Stimulated activated CD8-positive, alpha-beta memory T cell treated with anti-CD3 and anti-CD28 coated beads, Interleukin-4, amount 100 ng/mL, for 48 hours (primary cell): ENCODE measurements at regions not wholly inside any gene's neighbourhood (a gene's known extent, or its start where the extent isn't known, plus 50 kb on each side); places are given as distances from the start of the nearest gene placed in this dataset.
"Not testable (repeated sequence)": the region's sequence is repeated elsewhere in the genome, so short reads cannot be mapped to it uniquely, and the experiment has no call there.

Experiments used
- DNase-seq: peaks from one replicate; pipeline ENCODE4 v3.0.0-alpha.2; 2020

DNA sequence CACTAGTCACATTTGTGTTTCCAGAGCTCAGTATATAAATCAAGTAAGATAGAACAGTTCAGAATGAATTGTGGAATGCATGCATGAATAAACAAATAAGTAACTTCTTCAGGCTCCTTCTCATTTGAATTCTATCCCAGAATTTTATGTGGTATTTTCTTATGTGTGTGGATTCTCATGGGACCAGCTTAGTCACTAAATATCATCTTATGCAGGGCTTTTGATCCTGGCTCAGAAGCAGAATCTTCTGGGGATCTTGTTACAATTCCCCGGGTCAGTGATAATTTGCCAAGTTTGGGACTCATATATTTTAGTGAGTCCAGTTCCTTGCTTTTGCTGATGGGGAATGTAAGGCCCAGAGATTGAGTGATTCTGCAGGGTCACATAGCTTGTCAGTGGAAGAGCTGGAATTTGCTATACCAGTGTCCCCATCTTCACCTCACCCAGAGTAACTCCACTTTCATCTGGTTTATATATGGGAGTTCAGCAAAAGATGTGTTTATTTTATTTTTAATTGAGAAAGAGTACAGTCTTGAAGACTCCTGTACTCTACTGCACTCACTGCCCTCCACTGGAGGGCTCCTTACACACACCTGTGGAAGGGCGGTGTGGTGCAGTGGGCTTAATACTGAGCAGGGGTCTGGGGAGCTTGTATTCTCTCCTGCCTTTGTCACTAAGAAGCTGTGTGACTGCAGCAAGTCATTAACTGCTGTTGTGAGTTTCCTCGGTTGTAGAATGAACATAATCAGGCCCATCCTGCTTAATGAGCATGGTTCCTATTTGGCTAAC lies 198.2 kb upstream of the CXorf66 start:
- no peak for DNase-seq

DNA sequence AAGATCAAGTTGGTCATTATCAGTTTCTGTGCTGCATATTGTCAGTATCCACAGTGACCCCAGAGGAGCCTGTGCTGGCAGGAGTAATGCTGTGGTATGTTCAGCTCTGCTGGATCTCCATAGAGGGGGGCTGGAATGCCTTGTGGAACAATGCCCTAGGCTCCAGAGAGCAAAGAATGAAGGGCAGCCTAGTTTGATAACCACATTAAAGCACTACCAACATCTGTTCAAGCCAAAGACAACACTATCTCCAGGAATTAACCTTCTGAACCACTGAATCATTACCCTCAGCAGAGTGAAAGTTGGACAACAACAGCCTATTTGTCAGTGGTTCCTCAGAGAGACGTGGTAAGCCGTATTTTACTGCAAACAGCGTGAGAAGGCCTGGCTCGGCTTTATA lies 192.3 kb upstream of the CXorf66 start:
- no peak for DNase-seq

DNA sequence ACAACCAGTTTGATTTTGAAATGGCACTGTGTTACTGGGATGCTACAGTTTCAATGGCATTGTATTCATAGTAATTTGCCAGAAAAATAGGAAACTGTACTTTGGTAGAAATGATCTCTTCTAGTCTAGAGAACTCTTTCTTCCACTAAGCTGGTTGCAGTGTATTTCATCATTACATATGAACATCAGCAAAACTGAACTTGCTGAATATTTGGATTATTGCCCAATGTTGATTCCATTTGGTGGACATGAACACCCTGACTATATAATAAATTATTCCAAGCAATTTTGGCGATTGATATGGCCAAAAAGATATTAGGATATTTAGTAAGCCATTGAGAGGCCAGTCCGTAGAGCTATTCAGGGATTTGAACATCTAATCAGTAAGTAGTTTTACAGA lies 191.8 kb upstream of the CXorf66 start:
- DNase-seq: no peak

DNA sequence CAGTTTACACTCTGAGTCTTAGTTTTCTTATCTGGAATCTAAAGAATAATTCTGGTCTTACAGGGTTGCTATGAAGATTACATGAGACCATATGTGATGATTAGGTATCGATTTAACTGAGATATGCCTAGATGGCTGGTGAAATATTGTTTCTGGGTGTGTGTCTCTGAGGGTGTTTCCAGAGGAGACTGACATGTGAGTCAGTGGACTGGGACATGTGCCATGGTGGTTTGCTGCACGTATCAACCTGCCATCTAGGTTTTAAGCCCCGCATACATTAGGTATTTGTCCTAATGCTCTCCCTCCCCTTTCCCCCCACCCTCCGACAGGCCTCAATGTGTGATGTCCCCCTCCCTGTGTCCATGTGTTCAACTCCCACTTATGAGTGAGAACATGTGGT lies 186.0 kb upstream of the CXorf66 start:
- DNase-seq: no peak

DNA sequence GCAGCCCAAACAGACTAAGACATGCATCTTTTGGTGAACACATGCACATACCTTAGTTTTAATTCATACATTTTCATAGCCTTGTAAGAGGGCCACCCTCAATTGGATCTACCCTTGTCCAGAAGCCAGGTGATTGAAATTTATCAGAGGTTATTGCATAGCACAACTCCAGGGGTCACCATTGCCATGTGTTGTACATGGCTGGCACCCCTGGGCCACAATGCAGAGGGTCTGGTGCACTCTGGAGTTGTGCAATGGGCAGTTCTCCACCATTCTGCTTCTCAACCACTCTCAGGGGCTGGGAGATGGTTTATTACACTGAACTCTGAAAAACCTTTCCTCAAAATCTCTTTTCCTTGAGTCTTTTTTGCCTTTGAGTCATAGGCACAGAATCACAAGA lies 184.4 kb upstream of the CXorf66 start:
- DNase-seq: no peak

DNA sequence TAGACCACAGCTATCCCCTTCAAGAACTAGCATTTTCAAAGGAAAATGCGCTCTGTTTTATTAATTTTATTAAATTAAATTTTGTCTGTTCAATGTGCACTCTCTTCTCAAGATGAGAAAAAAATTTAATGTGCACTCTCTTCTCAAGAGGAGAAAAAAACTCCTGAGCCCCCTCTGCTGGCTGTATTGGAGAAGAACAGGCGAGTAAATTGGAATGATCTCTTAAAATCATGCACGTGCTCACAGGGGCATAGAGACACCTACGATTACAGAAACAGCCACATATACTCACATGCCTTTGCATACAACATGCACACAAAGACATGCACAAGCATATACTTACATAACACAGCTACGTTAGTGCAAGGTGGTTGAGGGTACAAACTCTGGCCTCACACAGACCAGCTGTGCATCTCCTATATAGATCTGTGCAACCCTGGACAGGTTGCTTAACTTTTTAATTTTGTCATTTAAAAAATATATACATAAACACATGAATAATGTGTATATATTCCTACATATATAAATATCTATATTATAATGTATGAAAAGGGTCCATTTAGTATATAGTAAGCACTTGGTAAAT lies 176.2 kb upstream of the CXorf66 start:
- peak; percentile 37 for DNase-seq

DNA sequence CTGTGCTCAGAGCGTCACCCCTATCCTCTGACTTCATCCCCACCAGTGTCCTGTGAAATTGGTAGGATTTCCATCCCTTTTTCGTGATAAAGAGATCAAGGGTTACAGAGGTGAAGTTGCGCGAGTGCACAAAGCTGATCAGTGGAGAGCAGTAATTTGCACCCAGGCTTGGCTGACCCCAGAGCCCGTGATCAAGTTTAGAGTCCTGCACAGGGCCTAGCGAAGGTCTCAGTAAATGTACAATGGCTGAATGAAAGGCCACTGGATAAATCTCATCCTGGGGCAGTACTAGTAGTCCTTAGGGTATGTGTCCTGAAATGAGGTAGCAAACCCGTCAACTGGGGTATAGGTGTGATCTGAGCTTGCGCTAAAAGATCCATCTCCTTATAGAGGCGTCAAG lies 173.2 kb upstream of the CXorf66 start:
- DNase-seq: not testable (repeated sequence)

DNA sequence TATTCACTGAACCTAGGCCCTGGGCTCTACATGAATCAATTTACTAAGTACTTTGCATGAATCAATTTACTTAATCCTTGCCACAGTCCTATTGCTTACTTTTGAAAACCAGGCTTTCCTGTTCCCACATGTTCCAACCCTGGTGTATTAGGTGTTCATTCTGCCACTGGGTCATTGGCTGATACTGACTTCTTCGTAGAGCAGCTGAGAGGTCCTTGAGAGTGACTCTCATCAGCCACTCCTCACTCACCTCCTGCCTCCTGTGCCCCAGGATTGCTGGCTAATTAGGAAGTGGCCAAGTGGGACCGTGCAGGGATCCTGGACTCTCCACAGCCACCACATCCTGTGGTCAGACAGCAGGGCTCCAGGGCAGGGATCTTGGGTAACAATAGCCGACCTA lies 172.7 kb upstream of the CXorf66 start:
- DNase-seq: not testable (repeated sequence)

DNA sequence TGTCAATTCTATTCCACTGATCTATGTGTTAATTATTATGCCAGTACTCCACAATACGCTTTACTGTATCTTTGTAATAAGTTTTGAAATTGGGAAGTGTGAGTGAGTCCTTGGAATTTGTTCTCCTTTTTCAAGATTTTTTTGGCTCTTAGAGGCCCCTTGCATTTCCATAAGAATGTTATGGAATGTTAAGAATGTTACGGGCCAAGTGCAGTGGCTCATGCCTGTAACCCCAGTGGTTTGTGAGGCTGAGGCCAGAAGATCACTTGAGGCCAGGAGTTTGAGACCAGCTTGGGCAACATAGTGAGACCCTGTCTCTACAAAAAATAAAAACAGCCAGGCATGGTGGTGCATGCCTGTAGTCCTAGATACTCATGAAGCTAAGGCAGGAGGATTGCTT lies 167.6 kb upstream of the CXorf66 start:
- DNase-seq: no peak

DNA sequence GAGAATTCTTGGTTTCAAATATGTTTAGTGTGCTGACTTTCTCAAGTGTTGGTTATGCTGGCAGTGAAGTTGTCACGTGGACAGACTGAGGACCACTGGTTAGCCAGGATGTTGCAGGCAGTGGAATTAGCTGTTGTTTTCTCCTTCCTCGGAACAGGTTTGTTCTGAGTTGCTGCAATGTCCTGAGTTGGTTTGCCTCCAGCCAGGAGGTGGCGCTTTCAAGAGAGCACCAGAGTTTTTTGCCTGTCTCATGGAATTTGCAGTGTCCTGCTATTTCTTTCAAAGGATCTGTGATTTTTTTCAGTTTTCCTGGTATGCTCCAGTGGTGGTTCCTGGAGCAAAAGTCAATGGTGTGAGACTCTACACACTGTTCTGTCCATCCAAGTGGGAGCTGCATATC lies 158.1 kb upstream of the CXorf66 start:
- no peak for DNase-seq

DNA sequence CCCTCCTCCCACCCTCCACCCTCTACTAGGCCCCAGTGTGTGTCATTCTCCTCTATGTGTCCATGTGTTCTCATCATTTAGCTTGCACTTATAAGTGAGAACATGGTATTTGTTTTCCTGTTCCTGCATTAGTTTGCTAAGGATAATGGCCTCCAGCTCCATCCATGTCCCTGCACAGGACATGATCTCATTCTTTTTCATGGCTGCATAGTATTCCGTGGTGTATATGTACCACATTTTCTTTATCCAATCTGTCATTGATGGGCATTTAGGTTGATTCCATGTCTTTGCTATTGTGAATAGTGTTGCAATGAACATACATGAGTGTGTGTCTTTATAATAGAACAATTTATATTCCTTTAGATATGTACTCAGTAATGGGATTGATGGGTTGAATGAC lies 148.7 kb upstream of the CXorf66 start:
- DNase-seq: not testable (repeated sequence)

DNA sequence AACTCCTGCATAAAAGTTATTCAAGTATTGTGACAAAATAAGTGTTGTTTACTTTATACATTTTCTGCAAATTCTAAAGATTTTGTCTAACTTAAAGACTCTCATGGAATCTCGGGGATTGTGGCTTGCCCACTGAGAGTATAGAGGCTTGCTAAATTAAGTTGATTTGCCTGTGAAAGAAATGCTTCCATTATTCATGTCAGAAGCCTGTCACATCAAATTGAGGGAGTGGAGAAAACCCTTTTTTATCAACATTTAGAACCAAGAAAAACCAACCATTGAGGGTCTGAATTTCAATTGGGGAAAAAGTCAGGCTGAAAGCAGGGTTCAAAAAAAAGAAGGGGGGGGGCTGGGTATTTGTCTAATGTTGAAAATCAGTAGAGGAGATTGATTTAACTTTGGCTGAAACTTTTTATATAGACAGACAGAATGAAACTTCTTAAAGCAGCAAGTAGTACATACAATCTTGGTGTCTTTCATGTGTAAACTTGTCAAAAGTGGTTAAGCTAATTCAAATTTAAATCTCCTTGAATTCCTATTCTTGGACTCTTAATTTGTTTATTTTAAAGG lies 144.8 kb upstream of the CXorf66 start:
- no peak for DNase-seq

DNA sequence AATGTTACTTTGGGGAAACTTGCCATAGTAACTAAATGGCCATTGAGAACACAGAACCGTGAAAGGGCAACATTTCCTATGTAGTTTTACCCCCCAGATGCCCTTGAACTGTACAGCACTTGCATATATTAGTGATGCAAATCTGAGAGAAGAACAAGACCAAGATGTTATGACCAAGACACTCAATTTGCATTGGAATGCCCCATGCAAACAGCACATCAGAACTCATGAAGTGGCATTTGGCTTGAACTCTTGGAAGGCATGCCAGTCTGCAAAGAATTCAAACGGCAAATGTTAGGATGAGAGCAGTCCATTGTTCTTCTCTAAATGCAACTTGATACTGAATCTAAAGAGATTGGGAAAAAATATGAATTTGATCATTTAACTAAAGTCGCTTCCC lies 139.4 kb upstream of the CXorf66 start:
- DNase-seq: no peak

DNA sequence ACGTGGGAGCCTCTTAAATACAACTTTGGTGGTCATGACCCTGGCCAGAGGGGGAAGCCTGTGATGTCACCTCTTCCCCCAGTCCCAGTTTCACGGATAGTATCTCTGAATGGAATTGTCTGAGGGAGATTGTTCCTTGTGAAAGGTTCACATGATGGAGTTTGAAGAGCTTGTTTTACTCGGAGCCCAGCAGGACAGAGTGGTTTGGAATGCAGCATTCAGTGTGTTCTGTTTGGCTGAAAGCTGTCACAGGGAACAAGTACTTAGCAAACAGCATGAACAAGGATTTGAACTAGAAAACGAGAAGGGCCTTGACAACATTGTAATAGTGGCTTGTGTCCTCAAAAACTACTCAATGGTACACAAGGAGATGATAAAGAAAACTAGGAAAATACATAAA lies 133.9 kb upstream of the CXorf66 start:
- no peak for DNase-seq

DNA sequence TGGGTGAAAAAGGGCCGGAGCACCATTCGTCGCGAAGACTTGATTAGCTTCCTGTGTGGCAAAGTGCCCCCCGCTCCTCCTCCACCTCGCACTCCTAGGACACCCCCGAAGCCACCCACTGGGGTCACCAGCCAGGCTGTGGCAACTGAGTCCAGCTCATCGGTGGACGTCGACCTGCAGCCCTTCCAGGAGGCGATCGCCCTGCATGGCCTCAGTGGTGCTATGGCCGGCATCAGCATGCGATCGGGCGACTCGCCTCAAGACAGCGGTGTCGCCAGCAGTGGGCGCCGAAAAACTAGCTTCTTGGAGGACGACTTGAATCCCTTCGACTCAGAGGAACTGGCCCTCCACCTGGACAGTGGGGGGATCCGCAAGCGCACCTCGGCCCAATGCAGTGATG lies 126.8 kb upstream of the CXorf66 start:
- DNase-seq: no peak

DNA sequence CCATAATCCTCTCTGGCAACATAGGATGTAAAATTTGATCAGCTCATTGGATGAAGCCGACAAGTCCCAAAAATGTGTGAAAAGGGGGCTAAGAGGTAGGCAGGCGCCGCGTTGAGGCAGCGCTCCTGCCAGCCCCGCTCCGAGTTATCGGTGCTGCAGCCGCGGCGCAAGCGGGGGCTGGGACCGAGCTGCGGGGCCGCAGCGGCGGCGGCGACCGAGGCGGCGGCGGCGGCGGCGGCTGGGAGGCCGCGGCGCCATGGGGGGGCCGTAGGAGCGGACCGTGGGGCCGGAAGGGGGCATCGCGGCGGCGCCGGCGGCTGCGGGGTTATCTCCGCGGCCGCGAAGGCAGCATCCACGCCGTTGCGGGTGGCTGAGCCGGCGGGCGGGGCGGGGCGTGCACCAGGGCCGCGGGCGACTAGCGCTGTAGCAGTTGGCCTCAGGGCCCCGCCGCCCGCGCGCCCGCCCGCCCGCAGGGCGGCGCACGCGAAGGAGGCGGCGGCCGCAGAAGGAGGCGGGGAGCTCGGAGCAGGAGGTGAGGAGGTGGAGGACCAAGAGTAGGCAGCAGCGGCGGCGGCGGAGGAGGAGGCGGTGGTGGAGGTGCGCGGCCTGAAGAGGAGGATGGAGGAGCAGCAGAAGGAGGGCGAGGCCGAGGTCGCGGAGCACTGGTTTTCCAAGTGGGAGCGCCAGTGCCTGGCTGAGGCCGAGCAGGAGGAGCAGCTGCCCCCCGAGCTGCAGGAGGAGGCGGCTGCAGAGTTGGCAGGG lies 126.0 kb upstream of the CXorf66 start:
- peak; percentile 27 for DNase-seq

DNA sequence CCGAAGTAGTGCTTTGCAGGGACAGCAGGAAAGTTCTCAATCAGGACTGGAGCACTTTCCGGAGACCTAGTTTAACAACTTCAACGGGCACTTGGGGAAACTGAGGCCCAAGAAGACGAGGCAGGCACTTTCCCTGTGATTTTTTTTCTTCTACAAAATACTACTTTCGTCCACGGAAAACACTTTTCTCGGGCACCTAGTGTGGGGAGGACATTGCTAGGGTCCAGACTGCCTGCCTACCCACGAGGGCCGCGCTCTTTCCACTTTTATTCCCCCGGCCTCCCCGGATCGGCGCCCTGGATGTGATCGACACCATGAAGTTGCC lies 125.4 kb upstream of the CXorf66 start:
- DNase-seq: no peak

DNA sequence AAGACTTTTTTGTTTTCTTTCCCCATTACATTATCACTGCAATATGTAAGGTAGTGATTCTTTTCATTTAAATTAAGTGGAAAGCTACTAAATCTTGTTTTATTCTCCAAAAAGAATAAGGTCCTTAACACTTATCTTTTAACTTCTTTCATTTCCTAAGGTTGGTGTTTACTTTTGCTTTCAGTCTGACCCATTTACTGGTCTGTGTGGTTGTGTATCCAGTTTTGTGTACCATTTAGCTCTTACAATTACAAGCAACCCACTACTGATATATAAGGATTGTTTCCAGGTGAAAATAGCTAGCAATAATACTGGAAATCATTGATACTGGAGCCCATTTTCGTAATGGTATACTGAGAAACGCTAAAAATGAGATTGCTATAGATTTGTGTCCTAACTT lies 123.1 kb upstream of the CXorf66 start:
- DNase-seq: no peak

DNA sequence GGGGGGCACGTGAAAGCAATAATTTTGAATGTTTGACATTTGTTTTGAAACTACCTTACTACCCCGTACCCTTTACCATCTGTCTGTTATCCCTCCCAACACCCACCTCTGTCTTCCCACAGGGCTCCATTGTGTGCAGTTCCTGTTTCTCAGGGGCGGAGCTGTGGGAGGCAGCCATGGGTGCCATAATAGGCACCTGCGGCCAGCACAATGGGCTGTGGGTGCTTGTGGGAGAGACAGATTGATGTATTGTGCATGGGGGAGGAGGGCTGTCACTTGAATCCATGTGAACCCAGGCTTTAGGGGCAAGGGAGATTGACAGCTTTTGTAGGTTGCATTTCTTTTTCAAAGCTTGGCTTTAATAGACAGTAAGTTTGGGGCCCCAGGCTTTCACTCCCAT lies 122.6 kb upstream of the CXorf66 start:
- DNase-seq: no peak

DNA sequence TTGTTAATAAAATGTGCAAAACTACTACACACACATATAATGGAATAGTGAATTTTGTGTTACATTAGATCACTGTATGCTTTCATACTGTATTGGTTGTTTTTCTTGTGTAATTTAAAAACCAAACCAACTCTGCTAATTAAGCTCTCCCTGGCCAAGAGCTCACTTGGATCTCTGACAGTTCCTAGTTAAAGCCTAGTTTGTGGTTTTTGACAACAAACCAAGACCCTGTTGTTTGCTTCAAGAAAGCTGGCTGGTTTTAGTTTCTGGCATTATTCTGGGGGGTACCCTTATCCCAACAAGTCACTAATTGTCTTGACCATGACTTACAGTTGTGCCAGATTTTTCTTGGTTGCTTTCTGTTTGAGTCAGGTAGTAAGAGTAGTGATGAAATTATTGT lies 121.4 kb upstream of the CXorf66 start:
- DNase-seq: no peak

DNA sequence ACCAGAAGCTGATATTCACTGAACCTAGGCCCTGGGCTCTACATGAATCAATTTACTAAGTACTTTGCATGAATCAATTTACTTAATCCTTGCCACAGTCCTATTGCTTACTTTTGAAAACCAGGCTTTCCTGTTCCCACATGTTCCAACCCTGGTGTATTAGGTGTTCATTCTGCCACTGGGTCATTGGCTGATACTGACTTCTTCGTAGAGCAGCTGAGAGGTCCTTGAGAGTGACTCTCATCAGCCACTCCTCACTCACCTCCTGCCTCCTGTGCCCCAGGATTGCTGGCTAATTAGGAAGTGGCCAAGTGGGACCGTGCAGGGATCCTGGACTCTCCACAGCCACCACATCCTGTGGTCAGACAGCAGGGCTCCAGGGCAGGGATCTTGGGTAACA lies 109.5 kb upstream of the CXorf66 start:
- DNase-seq: not testable (repeated sequence)

DNA sequence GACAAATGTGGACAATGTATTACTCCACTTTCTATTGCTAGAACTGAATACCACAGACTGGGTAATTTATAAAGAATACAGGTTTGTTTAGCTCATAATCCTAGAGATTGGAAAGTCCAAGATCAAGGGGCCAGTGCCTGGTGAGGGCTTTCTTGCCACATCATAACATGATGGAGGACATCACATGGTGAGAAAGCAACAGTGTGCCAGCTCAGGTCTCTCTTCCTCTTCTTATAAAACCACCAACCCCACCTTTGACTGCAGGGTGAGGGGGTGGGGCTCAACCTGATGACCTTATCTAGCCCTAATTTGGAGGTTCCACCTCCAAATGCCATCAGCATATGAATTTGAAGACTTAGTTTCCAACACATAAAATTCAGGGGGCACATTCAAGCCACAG lies 105.7 kb upstream of the CXorf66 start:
- DNase-seq: no peak

DNA sequence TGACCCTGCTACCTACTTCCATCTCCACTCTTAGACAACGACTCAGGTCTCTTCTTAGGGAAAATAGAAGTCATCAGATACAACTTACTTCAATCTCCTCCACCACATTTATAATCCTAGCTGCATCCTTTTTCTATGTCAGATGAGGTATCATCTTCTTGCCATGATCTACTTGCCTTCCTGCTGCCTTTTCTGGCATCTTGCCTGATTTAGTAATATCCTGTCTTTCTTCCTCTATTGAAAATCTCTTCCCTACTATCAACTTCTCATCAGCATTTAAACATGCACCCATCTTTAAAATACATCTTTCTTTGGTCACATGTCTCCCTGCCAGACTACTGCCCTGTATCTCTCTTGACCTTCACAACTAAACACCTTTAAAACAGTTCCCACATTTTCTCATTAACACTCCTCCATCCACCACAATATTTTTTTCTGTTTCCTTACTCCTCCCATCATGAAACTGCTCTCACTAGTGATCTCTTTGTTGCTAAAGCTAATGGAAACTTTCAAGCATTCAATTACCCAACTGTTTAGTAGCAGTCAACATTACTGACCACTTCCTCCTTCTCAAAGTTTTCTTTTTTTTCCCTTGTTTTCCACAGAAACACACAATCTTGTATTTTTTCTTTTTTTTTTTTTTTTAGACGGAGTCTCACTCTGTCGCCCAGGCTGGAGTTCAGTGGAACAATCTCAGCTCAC lies 100.8 kb upstream of the CXorf66 start:
- DNase-seq: no peak
